Keratinocyte (primary cell): ENCODE measurements at regions not wholly inside any gene's neighbourhood (a gene's known extent, or its start where the extent isn't known, plus 50 kb on each side); places are given as distances from the start of the nearest gene placed in this dataset.

Source experiments
- DNase-seq: peaks from one replicate; pipeline ENCODE4 v3.0.0-alpha.2; 2011; ENCODE audit warnings: low read depth, missing footprints, low spot score
- FAIRE-seq: peaks from 2 replicates; lab custom pipeline; 2011; peaks lifted over from hg19 to GRCh38; lab: Jason Lieb, UNC
- H2AFZ ChIP-seq: 2 replicates; pipeline ENCODE4 v1.6.0; 2012; ENCODE audit warnings: low read length, control low read depth, inconsistent platforms; ENCODE audit not compliant: control insufficient read depth
- H3K27ac ChIP-seq: 2 replicates; pipeline ENCODE4 v1.5.1; 2011; ENCODE audit warnings: low read length; ENCODE audit not compliant: control insufficient read depth, insufficient read depth
- H3K27me3 ChIP-seq: 3 replicates; pipeline ENCODE4 v1.6.0; 2011; ENCODE audit warnings: low read length; ENCODE audit not compliant: control insufficient read depth, insufficient read depth; ENCODE audit errors: extremely low read depth
- H3K36me3 ChIP-seq, 2 experiments: 2 replicates in 1 of 2; 3 replicates in 1 of 2; pipeline ENCODE4 v1.5.1; 2011; ENCODE audit warnings: low read length in 2 of 2, mild to moderate bottlenecking in 1 of 2; ENCODE audit not compliant: control insufficient read depth in 2 of 2, insufficient read depth in 2 of 2; ENCODE audit errors: extremely low read depth in 1 of 2
- H3K4me1 ChIP-seq: 3 replicates; pipeline ENCODE4 v1.5.1; 2011; ENCODE audit warnings: low read length; ENCODE audit not compliant: control insufficient read depth, insufficient read depth; ENCODE audit errors: extremely low read depth
- H3K4me2 ChIP-seq: 3 replicates; pipeline ENCODE4 v1.6.0; 2011; ENCODE audit warnings: low read depth, low read length; ENCODE audit not compliant: control insufficient read depth, insufficient read depth; ENCODE audit errors: extremely low read depth
- H3K4me3 ChIP-seq, 3 experiments: fragments of 200-600 bp in 1 of 3; sonication (generic) in 1 of 3; 2 replicates in 2 of 3; 3 replicates in 1 of 3; pipeline ENCODE4 v1.5.1; 2011 to 2016; ENCODE audit warnings: low read length in 3 of 3, mild to moderate bottlenecking in 3 of 3, control low read depth in 2 of 3, inconsistent platforms in 1 of 3, low read depth in 1 of 3, mixed read lengths in 1 of 3, mixed run types in 1 of 3, moderate library complexity in 1 of 3; ENCODE audit not compliant: control insufficient read depth in 2 of 3, insufficient read depth in 2 of 3; ENCODE audit errors: extremely low read depth in 1 of 3
- H3K79me2 ChIP-seq: 2 replicates; pipeline ENCODE4 v1.6.0; 2012; ENCODE audit warnings: low read length; ENCODE audit not compliant: control insufficient read depth, insufficient read depth
- H3K9ac ChIP-seq: 3 replicates; pipeline ENCODE4 v1.6.0; 2011; ENCODE audit warnings: low read length; ENCODE audit not compliant: control insufficient read depth, insufficient read depth; ENCODE audit errors: extremely low read depth
- H3K9me1 ChIP-seq: 3 replicates; pipeline ENCODE4 v1.6.0; 2011; ENCODE audit warnings: low read length; ENCODE audit not compliant: control insufficient read depth, insufficient read depth; ENCODE audit errors: extremely low read depth
- H3K9me3 ChIP-seq: 2 replicates; pipeline ENCODE4 v1.5.1; 2012; ENCODE audit warnings: low read depth, low read length; ENCODE audit not compliant: control insufficient read depth
- H4K20me1 ChIP-seq: 3 replicates; pipeline ENCODE4 v1.6.0; 2011; ENCODE audit warnings: low read length; ENCODE audit not compliant: control insufficient read depth, insufficient read depth; ENCODE audit errors: extremely low read depth
- CTCF ChIP-seq, 3 experiments: IDR thresholded peaks in 1 of 3; conservative IDR thresholded peaks in 1 of 3; optimal IDR thresholded peaks in 1 of 3; 2 replicates in 2 of 3; 3 replicates in 1 of 3; pipeline versions ENCODE3 to v1.5.1; 2011; ENCODE audit warnings: low read length in 3 of 3, mild to moderate bottlenecking in 3 of 3, moderate library complexity in 2 of 3, control low read depth in 1 of 3, inconsistent platforms in 1 of 3; ENCODE audit not compliant: insufficient read depth in 2 of 3; ENCODE audit errors: extremely low read depth in 1 of 3
- EZH2 ChIP-seq: IDR thresholded peaks from one replicate; pipeline ENCODE4 v1.6.1; 2012; ENCODE audit warnings: inconsistent platforms, mild to moderate bottlenecking, low read length, moderate library complexity
- dilution Hi-C: fragments of 300-500 bp; cut with MboI; formaldehyde crosslinking; loops from one replicate; pipeline ENCODE4 v1.7.0; 2020; ENCODE audit warnings: low sequenced_read_pairs; ENCODE audit not compliant: extremely low pct_ligation_motif_present

GRCh38 chr1:186615332-186615731 lies 64.9 kb downstream of the PTGS2 start:
- H3K27ac ChIP-seq = no peak overlapping the region
- no peaks in the 10 kb centered on the region for H3K79me2 ChIP-seq
- H3K4me1 ChIP-seq = no peaks in the 10 kb centered on the region
- dilution Hi-C loops = loop anchor here (25.0 kb wide), 1 partner anchor 372 kb away; no protein-coding TSS in a partner anchor
- H3K36me3 ChIP-seq = no peaks in the 10 kb centered on the region
- TF ChIP-seq EZH2 = no peak
- no peak for TF ChIP-seq CTCF (optimal IDR thresholded peaks at IDR 0.05 in 1 of 3, IDR thresholded peaks at IDR 0.05 in 1 of 3, conservative IDR thresholded peaks at IDR 0.05 in 1 of 3; ENCODE audit: extremely low read depth in 1 of 3, insufficient read depth in 2 of 3, low read length in 3 of 3)
- FAIRE-seq (no peak), DNase-seq (no peak)
- no peak overlapping the region for H3K9ac ChIP-seq
- H3K4me2 ChIP-seq = no peak overlapping the region
- no peaks in the 10 kb centered on the region for H3K27me3 ChIP-seq
- H3K9me3 ChIP-seq = no peaks in the 10 kb centered on the region
- H3K4me3 ChIP-seq = no peak overlapping the region
- no peak overlapping the region for H2AFZ ChIP-seq
- no peaks in the 10 kb centered on the region for H3K9me1 ChIP-seq
- no peaks in the 10 kb centered on the region for H4K20me1 ChIP-seq

- FAIRE-seq (no peak), DNase-seq (no peak)
- no peak overlapping the region for H3K27ac ChIP-seq
- H3K4me2 ChIP-seq = no peak overlapping the region
- H2AFZ ChIP-seq = no peak overlapping the region
- no peaks in the 10 kb centered on the region for H4K20me1 ChIP-seq
- no peaks in the 10 kb centered on the region for H3K36me3 ChIP-seq
- dilution Hi-C loops = loop anchor here (25.0 kb wide), 1 partner anchor 376 kb away; no protein-coding TSS in a partner anchor
- TF ChIP-seq EZH2 = no peak
- TF ChIP-seq CTCF (optimal IDR thresholded peaks at IDR 0.05 in 1 of 3, IDR thresholded peaks at IDR 0.05 in 1 of 3, conservative IDR thresholded peaks at IDR 0.05 in 1 of 3; ENCODE audit: extremely low read depth in 1 of 3, insufficient read depth in 2 of 3, low read length in 3 of 3) = no peak
- no peak overlapping the region for H3K4me3 ChIP-seq
- H3K9me1 ChIP-seq = no peaks in the 10 kb centered on the region
- H3K4me1 ChIP-seq = no peaks in the 10 kb centered on the region
- no peaks in the 10 kb centered on the region for H3K27me3 ChIP-seq
- no peaks in the 10 kb centered on the region for H3K79me2 ChIP-seq
- no peak overlapping the region for H3K9ac ChIP-seq
- H3K9me3 ChIP-seq = no peaks in the 10 kb centered on the region
These were observed 69.1 kb downstream of the PTGS2 start for GRCh38 chr1:186611156-186611555.
